HK-2 (cell line): ENCODE measurements at regions not wholly inside any gene's neighbourhood (a gene's known extent, or its start where the extent isn't known, plus 50 kb on each side); places are given as distances from the start of the nearest gene placed in this dataset.

Experiments
- DNase-seq: peaks from one replicate; pipeline ENCODE4 v3.0.0-alpha.2; 2018; ENCODE audit not compliant: unreplicated experiment

DNA sequence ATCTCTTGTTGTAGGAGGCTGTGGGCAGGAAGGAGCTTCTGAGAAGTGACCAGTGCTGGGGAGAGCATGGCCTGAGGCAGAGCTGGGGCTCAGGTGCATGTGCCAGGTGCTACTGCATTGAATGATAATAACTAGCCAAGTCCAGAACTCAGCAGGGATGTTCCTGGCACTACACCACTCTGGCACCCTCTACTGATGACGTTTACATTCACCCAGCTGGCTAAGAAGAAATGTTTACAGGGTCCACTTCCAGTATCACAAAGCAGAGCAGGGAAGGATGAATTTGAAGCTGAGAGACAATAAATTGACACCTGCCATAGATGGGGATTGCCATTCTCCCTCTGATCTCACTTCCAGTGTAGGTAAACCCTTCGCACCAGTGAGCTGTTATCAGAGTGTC lies 411.8 kb downstream of the SETD4 start:
- no peak for DNase-seq

DNA sequence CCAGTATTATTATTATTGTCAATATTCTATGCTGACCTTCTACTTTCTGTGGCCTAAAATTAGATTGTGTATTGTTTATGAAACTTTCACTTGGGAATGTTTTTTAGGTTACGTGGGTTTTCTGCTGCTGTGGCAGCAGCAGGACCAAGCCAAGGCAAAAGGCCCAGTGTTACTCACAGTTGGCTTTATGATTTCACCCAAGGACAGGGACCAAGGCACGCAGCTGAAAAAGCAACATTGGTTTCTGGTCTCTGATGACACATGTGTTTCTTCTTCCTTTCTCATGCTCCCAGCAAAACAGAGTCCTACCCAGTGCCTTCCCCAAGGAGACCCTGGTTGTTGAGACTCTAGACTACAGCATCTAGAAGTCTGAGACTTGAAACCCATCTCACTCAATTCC lies 413.7 kb downstream of the SETD4 start:
- no peak for DNase-seq

GRCh38 chr21:35645991-35646390 lies 414.3 kb downstream of the SETD4 start:
- no peak for DNase-seq

DNA sequence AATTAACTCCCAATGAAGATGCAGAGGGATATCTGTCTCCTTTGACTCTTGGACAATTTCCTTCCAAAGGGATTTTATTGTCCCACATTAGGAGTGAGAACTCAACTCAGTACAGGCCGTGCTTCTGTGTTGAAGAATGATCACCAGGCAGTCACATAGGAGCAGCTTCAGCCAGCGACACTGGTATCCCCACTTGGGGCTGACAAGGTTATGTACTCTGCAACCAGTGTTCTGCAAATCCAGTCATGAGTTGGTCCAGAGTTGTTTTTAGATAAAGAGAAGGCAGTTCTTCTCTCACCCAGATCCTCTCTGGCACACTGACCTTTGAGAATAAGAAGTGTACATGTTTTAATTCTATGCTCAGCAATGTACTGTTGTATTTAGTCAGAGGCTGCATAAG lies 415.8 kb downstream of the SETD4 start:
- DNase-seq: no peak

GRCh38 chr21:35643176-35643575 lies 417.1 kb downstream of the SETD4 start:
- no peak for DNase-seq

- DNase-seq: no peak
Observed at GRCh38 chr21:35641271-35642016, 418.9 kb downstream of the SETD4 start.

DNA sequence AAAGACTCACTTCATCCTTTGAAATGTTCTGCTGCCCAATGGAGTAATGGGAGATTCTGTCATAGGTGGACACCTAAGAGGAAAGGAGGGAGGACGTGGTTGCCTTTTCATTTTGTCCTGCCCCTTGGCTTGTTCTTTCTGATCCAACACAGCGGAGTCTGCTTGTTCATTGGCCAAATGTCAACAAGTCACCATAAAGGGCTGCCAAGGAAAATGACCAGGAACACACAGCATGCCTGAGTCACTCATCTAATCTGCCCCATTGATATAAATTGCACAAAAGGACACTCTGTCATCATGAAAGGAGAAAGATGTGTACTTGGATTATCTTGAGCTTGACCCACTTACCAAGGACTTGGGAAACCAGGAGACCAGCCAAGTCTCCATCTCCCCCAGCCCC lies 422.9 kb downstream of the SETD4 start:
- DNase-seq: no peak

DNA sequence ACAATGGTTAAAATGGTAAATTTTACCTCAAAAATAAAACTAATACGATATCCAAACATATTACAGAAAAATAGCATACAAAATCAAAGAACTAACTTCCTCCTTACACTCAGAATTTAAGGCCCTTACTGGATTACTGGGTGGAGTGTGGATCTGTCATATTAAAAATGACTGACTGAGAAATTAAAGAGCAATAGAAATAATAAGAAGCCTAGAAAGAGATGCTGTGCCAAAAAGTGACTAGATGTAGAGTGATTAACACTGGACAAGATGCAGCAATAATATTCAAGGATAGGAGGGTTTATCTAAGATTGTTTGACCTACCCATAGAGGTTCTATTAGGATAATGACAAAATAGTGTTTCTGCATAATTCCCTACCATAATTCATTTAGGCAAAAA lies 424.3 kb downstream of the SETD4 start:
- no peak for DNase-seq

DNA sequence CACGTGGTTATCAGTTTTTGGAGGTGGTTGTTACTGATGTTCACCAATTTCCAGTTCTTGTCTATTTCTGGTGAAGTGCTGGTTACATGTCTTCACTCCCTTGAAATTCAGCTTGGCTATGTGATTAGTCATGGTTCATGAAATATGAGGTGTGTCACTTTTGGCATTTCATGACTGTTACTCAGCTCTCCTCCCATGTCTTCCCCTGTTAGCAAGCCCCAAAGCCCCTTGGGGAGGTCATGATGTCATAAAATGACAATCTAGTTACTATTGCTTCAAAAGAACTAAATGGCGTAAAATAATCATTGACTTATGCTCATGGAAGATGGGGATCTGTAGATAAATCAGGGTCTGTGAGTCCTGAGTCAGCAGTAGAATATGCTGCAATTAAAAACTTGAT lies 425.1 kb downstream of the SETD4 start:
- no peak for DNase-seq

DNA sequence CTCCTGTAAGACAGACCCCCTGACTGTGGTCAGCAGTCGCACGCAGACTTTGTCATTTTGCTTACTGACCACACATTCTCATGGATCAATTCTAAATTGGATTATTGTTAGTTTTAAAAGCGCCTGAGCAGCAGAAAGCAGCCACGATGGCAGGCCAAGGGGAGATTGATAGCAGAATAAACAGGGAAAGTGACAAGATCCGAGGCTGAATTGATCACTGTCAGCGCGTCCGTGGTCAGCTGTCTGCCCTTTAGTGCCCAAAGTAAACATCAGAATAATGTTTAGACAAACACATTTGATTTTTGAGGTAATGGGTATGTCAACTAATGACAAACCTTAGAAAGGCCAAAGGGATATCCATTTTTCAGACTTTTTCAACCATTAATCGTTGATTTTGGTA lies 426.8 kb downstream of the SETD4 start:
- DNase-seq: no peak

DNA sequence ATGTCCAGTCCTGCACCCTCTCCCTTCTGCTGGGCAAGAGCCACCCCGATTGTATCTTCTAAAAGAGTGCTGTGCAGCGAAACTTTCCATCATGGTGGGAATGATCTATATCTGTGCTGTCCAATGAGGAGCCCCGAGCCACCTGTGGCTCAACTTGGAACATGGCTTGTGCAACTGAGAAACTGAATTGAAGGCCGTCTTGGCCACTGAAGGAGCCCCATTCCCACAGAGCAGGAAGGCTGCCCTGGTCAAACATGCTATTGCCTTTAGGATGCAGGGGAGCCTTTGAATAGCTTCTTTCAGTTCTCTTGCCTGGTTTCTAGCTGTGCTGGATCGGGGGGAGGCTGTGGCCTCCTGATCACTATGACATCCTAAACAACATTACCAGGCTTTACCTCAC lies 427.6 kb downstream of the SETD4 start:
- no peak for DNase-seq

DNA sequence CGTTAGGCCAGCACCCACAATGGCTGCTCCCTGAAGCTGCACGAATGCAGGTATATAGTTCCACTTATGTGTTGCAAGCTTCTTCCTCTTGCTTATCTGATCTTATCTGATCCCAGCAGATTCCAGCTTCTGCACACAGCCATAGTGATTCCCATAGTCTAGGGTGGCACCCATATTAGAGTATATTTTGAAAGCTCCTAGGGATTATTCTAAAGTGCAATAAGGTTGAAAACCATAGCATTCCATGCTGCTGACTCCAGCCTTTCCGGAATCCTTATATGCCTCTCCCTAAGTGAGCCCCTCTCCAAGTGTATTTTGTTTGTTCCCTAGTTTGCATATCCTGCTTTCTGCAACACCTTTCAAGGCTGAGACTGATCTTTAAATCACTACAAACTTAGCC lies 432.0 kb downstream of the SETD4 start:
- no peak for DNase-seq

- no peak for DNase-seq
Observed at GRCh38 chr21:35627462-35627861, 432.9 kb downstream of the SETD4 start.

GRCh38 chr21:35625576-35625975 lies 434.8 kb downstream of the SETD4 start:
- DNase-seq: no peak

DNA sequence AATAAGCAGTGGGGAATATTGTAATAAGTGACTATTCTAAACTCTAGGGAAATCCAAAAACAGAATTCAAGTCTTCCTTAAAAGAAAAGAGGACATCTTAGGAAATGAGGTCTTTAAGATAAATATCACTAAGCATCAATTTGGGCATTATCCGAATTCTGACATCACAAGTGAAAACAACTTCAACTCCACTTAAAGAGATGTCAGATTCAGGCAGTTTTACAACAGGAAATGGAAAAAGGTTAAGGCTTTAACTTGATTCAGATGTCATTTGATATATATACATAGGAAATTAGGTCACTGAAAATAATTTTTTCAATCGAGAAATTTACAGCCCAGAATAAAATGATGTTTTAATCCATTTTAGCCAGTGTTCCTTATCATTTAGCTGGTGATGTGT lies 435.4 kb downstream of the SETD4 start:
- no peak for DNase-seq

DNA sequence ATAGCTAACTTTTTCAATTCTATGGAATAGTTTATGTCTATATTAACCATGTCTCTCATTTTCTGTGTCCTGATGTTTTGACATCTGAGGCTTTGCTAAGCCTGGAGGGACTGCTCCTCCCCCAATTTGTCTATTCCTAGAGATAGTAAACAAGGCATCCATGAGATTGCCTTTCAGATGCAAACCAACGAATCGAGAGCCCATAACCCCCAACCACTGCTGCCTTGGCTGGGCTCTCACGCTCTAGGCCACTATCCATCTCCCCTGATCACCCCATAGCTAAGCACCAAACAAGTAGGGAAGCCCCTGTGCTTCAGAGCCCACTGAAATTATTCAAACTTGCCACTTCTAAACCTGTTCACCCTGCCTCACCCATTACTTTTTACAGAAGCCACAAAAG lies 437.7 kb downstream of the SETD4 start:
- DNase-seq: no peak

GRCh38 chr21:35619184-35619583 lies 441.1 kb downstream of the SETD4 start:
- DNase-seq: no peak

GRCh38 chr21:35617491-35617890 lies 442.8 kb downstream of the SETD4 start:
- no peak for DNase-seq

DNA sequence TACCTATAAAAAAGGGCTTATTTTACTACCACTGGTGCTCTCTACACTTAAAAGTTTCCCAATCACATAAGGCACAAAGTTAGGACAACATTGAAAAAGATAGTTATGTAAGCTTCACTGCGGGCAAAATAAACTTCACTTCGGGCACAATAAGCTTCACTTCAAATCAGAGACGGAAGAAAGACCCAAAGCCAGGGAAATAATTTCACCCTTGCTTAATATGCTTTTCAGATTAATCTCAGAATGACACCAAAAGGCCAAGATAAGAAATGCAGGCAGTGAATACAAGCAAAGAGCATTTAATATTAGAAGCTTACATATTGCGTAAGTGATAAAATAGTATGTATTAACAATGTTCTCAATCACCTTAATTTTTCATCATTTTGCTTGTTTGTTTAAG lies 444.2 kb downstream of the SETD4 start:
- DNase-seq: no peak

GRCh38 chr21:35615325-35615724 lies 445.0 kb downstream of the SETD4 start:
- no peak for DNase-seq

DNA sequence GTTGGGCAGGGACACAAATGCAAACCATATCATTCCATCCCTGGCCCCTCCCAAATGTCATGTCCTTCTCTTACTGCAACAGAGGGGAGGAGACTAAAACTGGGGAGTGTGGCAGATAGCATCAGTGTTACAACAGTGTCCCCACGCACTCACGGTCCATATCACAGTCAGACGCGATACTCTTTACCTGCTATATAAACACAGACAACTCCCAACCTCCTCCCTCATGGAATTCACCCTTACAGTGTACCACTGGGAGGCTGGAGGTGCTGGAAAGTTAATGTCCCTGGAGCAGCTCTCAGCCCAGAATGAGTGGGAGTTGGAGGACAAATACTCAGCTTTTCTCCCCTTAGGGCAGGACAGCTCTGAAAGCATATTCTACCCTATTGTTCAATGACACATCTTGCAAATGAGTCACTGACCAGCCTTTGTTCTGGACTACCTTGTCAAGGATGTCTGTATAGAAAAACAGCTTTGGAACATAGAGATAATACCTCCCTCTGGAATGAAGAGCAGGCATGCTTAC lies 445.9 kb downstream of the SETD4 start:
- DNase-seq: no peak

DNA sequence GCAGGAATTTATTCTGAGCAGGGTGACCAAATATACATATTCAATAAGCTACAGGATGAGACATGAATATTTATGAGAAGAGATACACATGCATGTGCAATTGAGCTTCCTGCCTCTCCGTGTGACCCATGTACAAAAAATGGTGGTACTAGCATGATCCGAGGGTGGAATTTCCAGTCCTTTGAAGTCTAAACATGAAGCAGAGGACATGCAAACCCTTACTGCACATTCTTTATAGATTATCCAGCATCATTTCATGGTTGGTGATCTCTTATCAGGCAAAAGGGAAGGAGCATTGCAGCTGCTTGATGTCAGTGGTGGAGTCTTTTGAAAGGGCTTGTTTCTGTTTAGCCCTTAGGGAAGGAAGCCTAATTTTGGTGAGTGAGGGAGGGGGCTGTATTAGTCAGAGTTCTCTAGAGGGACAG lies 448.6 kb downstream of the SETD4 start:
- no peak for DNase-seq

DNA sequence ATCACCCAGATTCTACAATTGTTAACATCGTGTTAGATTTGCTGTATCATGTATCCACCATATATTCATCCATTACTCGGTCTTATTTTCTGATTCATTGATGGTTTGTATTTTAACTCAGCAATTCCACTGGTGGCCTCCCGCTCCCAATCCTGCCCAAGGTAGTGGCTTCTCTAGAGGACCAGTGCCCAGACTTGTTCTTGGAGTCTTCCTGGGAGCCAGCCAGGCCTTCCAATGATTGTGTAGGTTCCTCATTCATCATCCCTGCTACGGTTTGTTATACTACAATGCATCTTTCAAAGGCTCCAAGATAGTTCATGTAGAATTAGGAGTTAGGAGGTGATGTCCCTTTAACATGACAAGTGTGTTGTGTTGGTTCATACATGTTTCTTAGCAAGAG lies 451.1 kb downstream of the SETD4 start:
- no peak for DNase-seq

GRCh38 chr21:35607406-35607805 lies 452.9 kb downstream of the SETD4 start:
- DNase-seq: no peak
